GM23248 (cell line): ENCODE measurements at regions not wholly inside any gene's neighbourhood (a gene's known extent, or its start where the extent isn't known, plus 50 kb on each side); places are given as distances from the start of the nearest gene placed in this dataset.

Experiments
- EZH2 ChIP-seq: fragments of 200-600 bp; sonication (generic); IDR thresholded peaks from 2 replicates; pipeline ENCODE4 v1.6.1; 2018; ENCODE audit warnings: antibody characterized with exemption, mild to moderate bottlenecking; ENCODE audit not compliant: insufficient read depth, poor library complexity, severe bottlenecking
- EZH2phosphoT487 ChIP-seq: fragments of 200-600 bp; sonication (generic); IDR thresholded peaks from 2 replicates; pipeline ENCODE4 v1.6.1; 2018; ENCODE audit warnings: antibody characterized with exemption, moderate library complexity, mild to moderate bottlenecking, low read depth; ENCODE audit not compliant: insufficient read depth

GRCh38 chr12:131254374-131254773, 300.7 kb downstream of the ADGRD1 start:
- TF ChIP-seq EZH2 (no peak), EZH2phosphoT487 (no peak)
